Parathyroid adenoma (tissue), 2 donors: ENCODE measurements at regions not wholly inside any gene's neighbourhood (a gene's known extent, or its start where the extent isn't known, plus 50 kb on each side); places are given as distances from the start of the nearest gene placed in this dataset.

Experiments used
- H2AFZ ChIP-seq: fragments of 300-600 bp; sonication (generic); one replicate; pipeline ENCODE4 v1.7.0; 2017; ENCODE audit warnings: antibody characterized with exemption, mild to moderate bottlenecking
- H3K27ac ChIP-seq: fragments of 300-600 bp; sonication (generic); one replicate; pipeline ENCODE4 v1.7.0; 2017
- H3K27me3 ChIP-seq: fragments of 300-600 bp; sonication (generic); one replicate; pipeline ENCODE4 v1.7.0; 2017; ENCODE audit warnings: low read length; ENCODE audit not compliant: control insufficient read depth, insufficient read depth
- H3K36me3 ChIP-seq: fragments of 300-600 bp; sonication (generic); one replicate; pipeline ENCODE4 v1.7.0; 2017; ENCODE audit warnings: low read length; ENCODE audit not compliant: control insufficient read depth, insufficient read depth
- H3K4me1 ChIP-seq: fragments of 300-600 bp; sonication (generic); one replicate; pipeline ENCODE4 v1.7.0; 2017; ENCODE audit warnings: control low read depth
- H3K4me2 ChIP-seq: fragments of 300-600 bp; sonication (generic); one replicate; pipeline ENCODE4 v1.7.0; 2017; ENCODE audit warnings: low read length
- H3K4me3 ChIP-seq: fragments of 300-600 bp; sonication (generic); one replicate; pipeline ENCODE4 v1.7.0; 2017; ENCODE audit warnings: low read depth, low read length
- H3K79me2 ChIP-seq: fragments of 300-600 bp; sonication (generic); one replicate; pipeline ENCODE4 v1.7.0; 2017; ENCODE audit warnings: control low read depth
- H3K9ac ChIP-seq: fragments of 300-600 bp; sonication (generic); one replicate; pipeline ENCODE4 v1.7.0; 2017; ENCODE audit warnings: mild to moderate bottlenecking
- H3K9me3 ChIP-seq: fragments of 300-600 bp; sonication (generic); one replicate; pipeline ENCODE4 v1.7.0; 2017; ENCODE audit warnings: low read length; ENCODE audit not compliant: control insufficient read depth
- CTCF ChIP-seq: fragments of 300-600 bp; sonication (generic); IDR thresholded peaks from one replicate; pipeline ENCODE4 v1.7.0; 2017; ENCODE audit warnings: antibody characterized with exemption, mild to moderate bottlenecking
- donor health status: primary hyperparathyroidism.

DNA sequence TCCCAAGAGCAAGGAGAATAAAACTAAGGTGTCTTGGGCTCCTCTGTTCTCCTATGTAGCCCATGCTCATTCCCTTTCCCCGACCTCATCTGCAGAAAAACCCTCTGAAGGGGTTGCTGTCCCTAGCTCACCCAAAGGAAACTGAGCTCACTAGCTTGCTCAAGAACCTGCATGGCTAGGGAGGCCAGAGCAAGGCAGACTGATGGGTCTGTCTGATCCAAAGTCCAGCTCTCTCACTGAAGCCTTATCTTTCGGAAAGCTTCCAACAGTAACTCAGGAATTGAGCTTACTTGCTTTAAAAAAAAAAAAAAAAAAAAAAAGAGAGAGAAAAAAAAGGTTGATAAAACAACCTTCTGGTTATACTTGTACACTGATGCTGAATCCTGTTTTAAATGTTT, 141.4 kb upstream of the TOPAZ1 start:
- no peak for TF ChIP-seq CTCF
- no peaks in the 10 kb centered on the region for H3K79me2 ChIP-seq
- H3K4me3 ChIP-seq = no peak overlapping the region
- H3K4me2 ChIP-seq = no peak overlapping the region
- no peaks in the 10 kb centered on the region for H3K9me3 ChIP-seq
- H3K36me3 ChIP-seq = no peaks in the 10 kb centered on the region
- H3K9ac ChIP-seq = no peak overlapping the region
- peaks cover 7% of the 10 kb centered on the region for H3K4me1 ChIP-seq
- no peak overlapping the region for H2AFZ ChIP-seq
- H3K27me3 ChIP-seq = no peaks in the 10 kb centered on the region
- no peak overlapping the region for H3K27ac ChIP-seq

- Histone ChIP-seq H3K4me2 (no peak overlapping the region), H3K4me1 (peaks cover 7% of the 10 kb centered on the region), H3K27me3 (no peaks in the 10 kb centered on the region), H3K9ac (no peak overlapping the region), H3K27ac (no peak overlapping the region), H3K36me3 (no peaks in the 10 kb centered on the region), H3K9me3 (no peaks in the 10 kb centered on the region), H3K79me2 (no peaks in the 10 kb centered on the region), H3K4me3 (no peak overlapping the region), H2AFZ (no peak overlapping the region)
- TF ChIP-seq CTCF = no peak
Measured at GRCh38 chr3:44104043-44104442, 137.6 kb upstream of the TOPAZ1 start.

- H3K79me2 ChIP-seq = no peaks in the 10 kb centered on the region
- H2AFZ ChIP-seq = no peak overlapping the region
- H3K4me1 ChIP-seq = peaks cover 7% of the 10 kb centered on the region
- H3K27me3 ChIP-seq = no peaks in the 10 kb centered on the region
- no peak overlapping the region for H3K9ac ChIP-seq
- no peak overlapping the region for H3K4me2 ChIP-seq
- no peaks in the 10 kb centered on the region for H3K36me3 ChIP-seq
- no peak overlapping the region for H3K27ac ChIP-seq
- H3K4me3 ChIP-seq = no peak overlapping the region
- no peak for TF ChIP-seq CTCF
- H3K9me3 ChIP-seq = no peaks in the 10 kb centered on the region
Measured at GRCh38 chr3:44104668-44105321, 136.9 kb upstream of the TOPAZ1 start.

GRCh38 chr3:44105571-44105970, 136.1 kb upstream of the TOPAZ1 start:
- H3K9ac ChIP-seq = no peak overlapping the region
- no peaks in the 10 kb centered on the region for H3K9me3 ChIP-seq
- H2AFZ ChIP-seq = no peak overlapping the region
- H3K4me2 ChIP-seq = no peak overlapping the region
- no peaks in the 10 kb centered on the region for H3K27me3 ChIP-seq
- H3K4me1 ChIP-seq = peaks cover 7% of the 10 kb centered on the region
- TF ChIP-seq CTCF = no peak
- no peak overlapping the region for H3K27ac ChIP-seq
- no peaks in the 10 kb centered on the region for H3K79me2 ChIP-seq
- no peaks in the 10 kb centered on the region for H3K36me3 ChIP-seq
- no peak overlapping the region for H3K4me3 ChIP-seq

DNA sequence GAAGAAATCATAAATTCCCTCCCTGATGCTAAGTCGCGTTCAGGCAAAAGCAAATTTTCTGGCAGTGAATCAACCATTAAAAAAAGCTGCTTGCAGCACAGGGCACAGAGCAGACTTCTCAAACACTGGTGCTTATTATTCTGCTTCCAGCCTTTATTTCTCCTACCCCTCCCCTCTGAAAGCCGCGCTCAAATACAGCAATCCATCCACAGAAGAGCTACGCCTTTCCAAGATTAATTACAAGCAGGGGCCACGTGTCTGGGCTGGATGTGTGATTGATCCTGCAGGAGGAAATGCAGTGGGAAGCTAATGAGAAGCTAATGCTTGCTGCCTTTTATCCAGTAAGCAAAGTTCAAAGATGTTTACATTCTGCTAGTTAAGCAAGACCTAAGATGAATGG, 134.9 kb upstream of the TOPAZ1 start:
- TF ChIP-seq CTCF = no peak
- Histone ChIP-seq H3K79me2 (no peaks in the 10 kb centered on the region), H3K4me1 (peaks cover under 1% of the 10 kb centered on the region), H3K9ac (no peak overlapping the region), H2AFZ (no peak overlapping the region), H3K27ac (no peak overlapping the region), H3K4me3 (no peak overlapping the region), H3K27me3 (no peaks in the 10 kb centered on the region), H3K4me2 (no peak overlapping the region), H3K9me3 (no peaks in the 10 kb centered on the region), H3K36me3 (no peaks in the 10 kb centered on the region)
